B cell (primary cell): ENCODE measurements at regions not wholly inside any gene's neighbourhood (a gene's known extent, or its start where the extent isn't known, plus 50 kb on each side); places are given as distances from the start of the nearest gene placed in this dataset.
"Not testable (repeated sequence)": the region's sequence is repeated elsewhere in the genome, so short reads cannot be mapped to it uniquely, and the experiment has no call there.

ENCODE experiments used
- ATAC-seq: fragments of 200-7000 bp; cut with Tn5 transposase; one replicate; pipeline ENCODE4 v1.10.0; 2021; ENCODE audit warnings: low read depth, mild to moderate bottlenecking, moderate number of reproducible peaks, moderate library complexity
- CTCF ChIA-PET: fragments of 350-600 bp; sonication (Branson Sonifier 250); formaldehyde crosslinking; loops from one replicate; lab custom pipeline; 2021; ENCODE audit warnings: antibody characterized with exemption, inconsistent platforms; lab: Charles Lee
- POLR2A ChIA-PET: fragments of 350-600 bp; sonication (Branson Sonifier 250); formaldehyde crosslinking; loops from one replicate; lab custom pipeline; 2021; ENCODE audit warnings: antibody characterized with exemption; lab: Charles Lee
- DNase-seq: peaks from one replicate; pipeline ENCODE4 v3.0.0; 2013
- H2AFZ ChIP-seq: 2 replicates; pipeline ENCODE4 v1.6.1; 2012; ENCODE audit warnings: mild to moderate bottlenecking, low read depth, low read length; ENCODE audit not compliant: insufficient read depth, poor library complexity, severe bottlenecking
- H3K27ac ChIP-seq, 2 donors: 1 replicate in 1 of 2; 2 replicates in 1 of 2; pipeline ENCODE4 v1.5.1; 2012 to 2013; ENCODE audit warnings: low read length in 2 of 2, mild to moderate bottlenecking in 2 of 2, moderate library complexity in 1 of 2
- H3K27me3 ChIP-seq, 4 experiments: fragments of 200-600 bp in 1 of 4; sonication (generic) in 1 of 4; replicated peaks in 1 of 4; 1 replicate in 2 of 4; 2 replicates in 2 of 4; pipeline versions ENCODE4 v1.6.1 to v1.7.0; 2013 to 2016; ENCODE audit warnings: low read length in 3 of 4, mild to moderate bottlenecking in 2 of 4, mixed read lengths in 1 of 4, moderate library complexity in 1 of 4; ENCODE audit not compliant: insufficient read depth in 4 of 4, control insufficient read depth in 3 of 4; ENCODE audit errors: control extremely low read depth in 1 of 4
- H3K36me3 ChIP-seq, 2 experiments: replicated peaks in 1 of 2; 1 replicate in 1 of 2; 2 replicates in 1 of 2; pipeline versions ENCODE4 v1.6.1 to v1.7.1; 2013; ENCODE audit warnings: low read length in 1 of 2; ENCODE audit not compliant: insufficient read depth in 2 of 2, control insufficient read depth in 1 of 2; ENCODE audit errors: control extremely low read depth in 1 of 2, extremely low read depth in 1 of 2
- H3K4me1 ChIP-seq, 2 donors: fragments of 200-600 bp in 1 of 2; sonication (generic) in 1 of 2; 1 replicate in 1 of 2; 2 replicates in 1 of 2; pipeline versions ENCODE4 v1.5.1 to v1.6.1; 2013 to 2017; ENCODE audit warnings: low read length in 2 of 2; ENCODE audit not compliant: control insufficient read depth in 2 of 2, insufficient read depth in 2 of 2
- H3K4me2 ChIP-seq: replicated peaks from 2 replicates; pipeline ENCODE3; 2012; ENCODE audit warnings: mild to moderate bottlenecking, low read depth, low read length; ENCODE audit not compliant: poor library complexity, severe bottlenecking
- H3K4me3 ChIP-seq, 5 experiments: fragments of 200-600 bp in 1 of 5; sonication (generic) in 1 of 5; 1 replicate in 3 of 5; 2 replicates in 2 of 5; pipeline versions ENCODE4 v1.5.1 to v1.7.0; 2011 to 2016; ENCODE audit warnings: low read length in 4 of 5, mild to moderate bottlenecking in 4 of 5, low read depth in 2 of 5, control low read depth in 1 of 5, moderate library complexity in 1 of 5; ENCODE audit not compliant: insufficient read depth in 1 of 5; ENCODE audit errors: control extremely low read depth in 1 of 5, extremely low read depth in 1 of 5
- H3K79me2 ChIP-seq: fragments of 200-600 bp; sonication (generic); one replicate; pipeline ENCODE4 v1.6.0; 2016; ENCODE audit warnings: low read length; ENCODE audit not compliant: control insufficient read depth, insufficient read depth
- H3K9ac ChIP-seq: fragments of 200-600 bp; sonication (generic); 2 replicates; pipeline ENCODE4 v1.6.1; 2017; ENCODE audit warnings: mild to moderate bottlenecking, low read length, moderate library complexity
- H3K9me3 ChIP-seq, 3 donors: one replicate each; pipeline versions ENCODE4 v1.6.1 to v1.7.1; 2013; ENCODE audit warnings: low read length in 2 of 3; ENCODE audit not compliant: control insufficient read depth in 2 of 3, insufficient read depth in 1 of 3; ENCODE audit errors: control extremely low read depth in 1 of 3
- H4K20me1 ChIP-seq: 2 replicates; pipeline ENCODE4 v1.6.0; 2012; ENCODE audit warnings: mild to moderate bottlenecking, low read length; ENCODE audit not compliant: insufficient read depth, control insufficient read depth, poor library complexity, severe bottlenecking
- H3K27ac Mint-ChIP-seq: one replicate; pipeline ENCODE4 v1.8.0; 2021; ENCODE audit warnings: mixed read lengths
- H3K27me3 Mint-ChIP-seq: one replicate; pipeline ENCODE4 v1.8.0; 2021; ENCODE audit warnings: mixed read lengths
- H3K4me1 Mint-ChIP-seq: one replicate; pipeline ENCODE4 v1.8.0; 2021; ENCODE audit warnings: mixed read lengths
- H3K4me3 Mint-ChIP-seq: one replicate; pipeline ENCODE4 v1.8.0; 2021; ENCODE audit warnings: mixed read lengths
- H3K9me3 Mint-ChIP-seq: one replicate; pipeline ENCODE4 v1.8.0; 2022; ENCODE audit warnings: mixed read lengths; ENCODE audit not compliant: insufficient read depth
- EZH2 ChIP-seq: IDR thresholded peaks from 2 replicates; pipeline ENCODE4 v1.6.1; 2012; ENCODE audit warnings: borderline replicate concordance, low read depth, mild to moderate bottlenecking, moderate library complexity, low read length; ENCODE audit not compliant: insufficient read depth, poor library complexity, severe bottlenecking
- WGBS: methylation state at CpG from one replicate; pipeline ENCODE4 v1.1.5; 2013; ENCODE audit warnings: missing lambda C conversion rate; ENCODE audit not compliant: insufficient coverage; 5-methylcytosine and 5-hydroxymethylcytosine counted together
- intact Hi-C: fragments of 100-400 bp; cut with micrococcal nuclease; formaldehyde crosslinking; loops from one replicate; pipeline ENCODE4 v1.10.0; 2022
- TF ChIP-seq, protein P1 (sequence below): fragments of 200-600 bp; IDR thresholded peaks from one replicate; pipeline ENCODE4 v1.8.0; 2022; ENCODE audit warnings: antibody characterized with exemption, mild to moderate bottlenecking

DNA sequence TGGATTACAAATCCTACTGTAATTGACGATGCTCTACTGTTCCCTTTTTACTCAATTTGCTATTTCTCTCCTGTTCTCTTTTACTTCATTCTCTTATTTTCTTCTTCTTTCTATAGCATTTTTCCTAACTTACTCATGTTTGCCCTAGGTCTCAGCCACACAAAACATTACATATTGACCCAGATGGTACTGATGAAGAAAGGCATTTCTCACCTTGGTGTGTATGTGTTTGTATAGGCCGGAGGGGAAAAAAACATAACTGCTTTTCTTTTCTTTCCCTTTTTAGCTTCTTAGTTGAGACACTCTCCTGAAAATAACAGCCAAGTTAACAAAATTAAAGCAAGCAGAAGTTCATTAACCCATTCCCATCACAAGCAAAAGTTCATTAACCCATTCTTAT lies 1019.8 kb upstream of the CDH18 start:
- Histone ChIP-seq H3K27ac (no peak overlapping the region), H3K4me1 (no peaks in the 10 kb centered on the region), H3K79me2 (no peaks in the 10 kb centered on the region), H4K20me1 (no peaks in the 10 kb centered on the region), H3K27me3 (no peaks in the 10 kb centered on the region), H3K9me3 (no peaks in the 10 kb centered on the region), H3K4me2 (no peak overlapping the region), H3K9ac (no peak overlapping the region), H3K36me3 (no peaks in the 10 kb centered on the region), H2AFZ (no peak overlapping the region), H3K4me3 (no peak overlapping the region)
- no peaks in the 10 kb centered on the region for H3K9me3 Mint-ChIP-seq
- ChIA-PET CTCF (no interaction called here), POLR2A (no interaction called here)
- intact Hi-C loops: no loop called here
- WGBS: no CpG with 5 or more reads among the region's 2 CpGs
- ATAC-seq (no peak), DNase-seq (no peak)
- no peak overlapping the region for H3K27ac Mint-ChIP-seq
- H3K27me3 Mint-ChIP-seq: no peaks in the 10 kb centered on the region
- H3K4me3 Mint-ChIP-seq: no peak overlapping the region
- H3K4me1 Mint-ChIP-seq: no peaks in the 10 kb centered on the region
- TF ChIP-seq, protein P1, sequence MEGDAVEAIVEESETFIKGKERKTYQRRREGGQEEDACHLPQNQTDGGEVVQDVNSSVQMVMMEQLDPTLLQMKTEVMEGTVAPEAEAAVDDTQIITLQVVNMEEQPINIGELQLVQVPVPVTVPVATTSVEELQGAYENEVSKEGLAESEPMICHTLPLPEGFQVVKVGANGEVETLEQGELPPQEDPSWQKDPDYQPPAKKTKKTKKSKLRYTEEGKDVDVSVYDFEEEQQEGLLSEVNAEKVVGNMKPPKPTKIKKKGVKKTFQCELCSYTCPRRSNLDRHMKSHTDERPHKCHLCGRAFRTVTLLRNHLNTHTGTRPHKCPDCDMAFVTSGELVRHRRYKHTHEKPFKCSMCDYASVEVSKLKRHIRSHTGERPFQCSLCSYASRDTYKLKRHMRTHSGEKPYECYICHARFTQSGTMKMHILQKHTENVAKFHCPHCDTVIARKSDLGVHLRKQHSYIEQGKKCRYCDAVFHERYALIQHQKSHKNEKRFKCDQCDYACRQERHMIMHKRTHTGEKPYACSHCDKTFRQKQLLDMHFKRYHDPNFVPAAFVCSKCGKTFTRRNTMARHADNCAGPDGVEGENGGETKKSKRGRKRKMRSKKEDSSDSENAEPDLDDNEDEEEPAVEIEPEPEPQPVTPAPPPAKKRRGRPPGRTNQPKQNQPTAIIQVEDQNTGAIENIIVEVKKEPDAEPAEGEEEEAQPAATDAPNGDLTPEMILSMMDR: no peak
- TF ChIP-seq EZH2: no peak

DNA sequence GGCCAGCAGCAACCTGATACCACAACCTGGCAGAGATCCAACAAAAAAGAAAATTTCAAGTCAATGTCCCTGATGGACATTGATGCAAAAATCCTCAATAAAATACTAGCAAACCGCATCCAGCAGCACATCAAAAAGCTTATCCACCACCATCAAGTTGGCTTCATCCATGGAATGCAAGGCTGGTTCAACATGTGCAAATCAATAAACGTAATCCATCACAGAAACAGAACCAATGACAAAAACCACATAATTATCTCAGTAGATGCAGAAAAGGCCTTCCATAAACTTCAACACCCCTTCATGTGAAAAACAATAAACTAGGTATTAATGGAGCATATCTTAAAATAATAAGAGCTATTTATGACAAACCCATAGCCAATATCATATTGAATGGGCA lies 1000.9 kb upstream of the CDH18 start:
- H4K20me1 ChIP-seq, H3K9me3 Mint-ChIP-seq, POLR2A ChIA-PET, H2AFZ ChIP-seq, H3K9ac ChIP-seq, CTCF ChIA-PET, intact Hi-C loops, H3K79me2 ChIP-seq, DNase-seq, H3K4me1 Mint-ChIP-seq, H3K4me3 Mint-ChIP-seq, H3K4me3 ChIP-seq, H3K27ac Mint-ChIP-seq, H3K27ac ChIP-seq, H3K36me3 ChIP-seq, ATAC-seq, H3K27me3 Mint-ChIP-seq, H3K4me1 ChIP-seq, H3K4me2 ChIP-seq, H3K27me3 ChIP-seq: not testable (repeated sequence)
- H3K9me3 ChIP-seq: peaks cover 0 to 18% (median 3%) of the 10 kb centered on the region in 3 donors
- WGBS: 0% methylated on average over 1 of the region's 2 CpGs
